Thyroid gland (tissue), 4 donors: ENCODE measurements at regions not wholly inside any gene's neighbourhood (a gene's known extent, or its start where the extent isn't known, plus 50 kb on each side); places are given as distances from the start of the nearest gene placed in this dataset.

Experiments
- DNase-seq, 2 donors: peaks; one replicate each; pipeline ENCODE4 v3.0.0-alpha.2; 2019
- H3K27ac ChIP-seq, 3 donors: fragments of 200-600 bp; sonication (generic); 1 replicate in 2 of 3; 2 replicates in 1 of 3; pipeline ENCODE4 v1.5.1; 2016 to 2019; ENCODE audit warnings: mild to moderate bottlenecking in 1 of 3, moderate library complexity in 1 of 3
- H3K27me3 ChIP-seq: fragments of 200-600 bp; sonication (generic); one replicate; pipeline ENCODE4 v1.5.1; 2019
- H3K36me3 ChIP-seq, 2 donors: fragments of 200-600 bp; sonication (generic); one replicate each; pipeline ENCODE4 v1.5.1; 2016 to 2019
- H3K4me1 ChIP-seq, 2 donors: fragments of 200-600 bp; sonication (generic); one replicate each; pipeline ENCODE4 v1.5.1; 2017 to 2019
- H3K4me3 ChIP-seq, 3 donors: fragments of 200-600 bp; sonication (generic); replicated peaks in 1 of 3; 1 replicate in 2 of 3; 2 replicates in 1 of 3; pipeline ENCODE4 v1.5.1; 2016; ENCODE audit warnings: mild to moderate bottlenecking in 1 of 3
- H3K9me3 ChIP-seq: fragments of 200-600 bp; sonication (generic); one replicate; pipeline ENCODE4 v1.5.1; 2017
- POLR2A ChIP-seq, 2 donors: fragments of 450-650 bp; IDR thresholded peaks; one replicate each; pipeline ENCODE4 v1.6.1; 2017; ENCODE audit warnings: antibody characterized with exemption in 2 of 2, mild to moderate bottlenecking in 2 of 2, moderate library complexity in 1 of 2
- WGBS, 2 donors: methylation state at CpG; one replicate each; pipeline ENCODE4 v1.1.5; 2017; 5-methylcytosine and 5-hydroxymethylcytosine counted together
- intact Hi-C: fragments of 100-400 bp; cut with DNase I; formaldehyde crosslinking; loops from one replicate; pipeline ENCODE4 v1.15.1; 2023
- TF ChIP-seq, protein P1 (sequence below), 6 experiments: fragments of 200-600 bp in 3 of 6; fragments of 450-650 bp in 3 of 6; sonication (generic) in 3 of 6; IDR thresholded peaks; one replicate each; pipeline ENCODE4 v1.5.1; 2016 to 2019; ENCODE audit warnings: antibody characterized with exemption in 6 of 6, mild to moderate bottlenecking in 2 of 6, inconsistent platforms in 1 of 6, moderate library complexity in 1 of 6

DNA sequence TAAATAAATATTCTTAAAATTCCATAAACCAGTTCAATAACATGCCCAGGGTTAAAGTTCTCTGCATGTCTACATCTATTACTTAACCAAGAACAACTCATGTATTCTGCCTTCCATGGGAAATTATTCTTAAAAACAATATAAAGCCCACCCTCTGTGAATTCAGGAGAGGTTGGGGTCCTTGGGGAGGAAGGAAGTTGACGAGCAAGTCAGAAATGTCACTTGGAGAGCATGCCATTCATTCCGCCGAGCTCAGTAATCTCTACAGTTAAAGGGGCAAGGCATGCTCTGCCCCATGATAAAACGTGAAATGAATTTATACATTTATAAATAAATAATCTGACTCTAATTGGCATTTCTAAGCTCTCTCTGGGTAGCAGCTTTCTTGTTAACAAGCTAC is 405.1 kb downstream of the TOX3 start:
- Histone ChIP-seq H3K27ac (no peak overlapping the region), H3K27me3 (no peaks in the 10 kb centered on the region), H3K4me3 (no peak overlapping the region), H3K4me1 (no peaks in the 10 kb centered on the region), H3K36me3 (no peaks in the 10 kb centered on the region), H3K9me3 (no peaks in the 10 kb centered on the region)
- TF ChIP-seq POLR2A (IDR thresholded peaks at IDR 0.05), result no peak
- TF ChIP-seq, protein P1, sequence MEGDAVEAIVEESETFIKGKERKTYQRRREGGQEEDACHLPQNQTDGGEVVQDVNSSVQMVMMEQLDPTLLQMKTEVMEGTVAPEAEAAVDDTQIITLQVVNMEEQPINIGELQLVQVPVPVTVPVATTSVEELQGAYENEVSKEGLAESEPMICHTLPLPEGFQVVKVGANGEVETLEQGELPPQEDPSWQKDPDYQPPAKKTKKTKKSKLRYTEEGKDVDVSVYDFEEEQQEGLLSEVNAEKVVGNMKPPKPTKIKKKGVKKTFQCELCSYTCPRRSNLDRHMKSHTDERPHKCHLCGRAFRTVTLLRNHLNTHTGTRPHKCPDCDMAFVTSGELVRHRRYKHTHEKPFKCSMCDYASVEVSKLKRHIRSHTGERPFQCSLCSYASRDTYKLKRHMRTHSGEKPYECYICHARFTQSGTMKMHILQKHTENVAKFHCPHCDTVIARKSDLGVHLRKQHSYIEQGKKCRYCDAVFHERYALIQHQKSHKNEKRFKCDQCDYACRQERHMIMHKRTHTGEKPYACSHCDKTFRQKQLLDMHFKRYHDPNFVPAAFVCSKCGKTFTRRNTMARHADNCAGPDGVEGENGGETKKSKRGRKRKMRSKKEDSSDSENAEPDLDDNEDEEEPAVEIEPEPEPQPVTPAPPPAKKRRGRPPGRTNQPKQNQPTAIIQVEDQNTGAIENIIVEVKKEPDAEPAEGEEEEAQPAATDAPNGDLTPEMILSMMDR (IDR thresholded peaks at IDR 0.05), result no peak
- WGBS, 2 donors, result 39 to 41% methylated on average over 4 of the region's 4 CpGs
- no peak for DNase-seq
- intact Hi-C loops, result no loop called here

DNA sequence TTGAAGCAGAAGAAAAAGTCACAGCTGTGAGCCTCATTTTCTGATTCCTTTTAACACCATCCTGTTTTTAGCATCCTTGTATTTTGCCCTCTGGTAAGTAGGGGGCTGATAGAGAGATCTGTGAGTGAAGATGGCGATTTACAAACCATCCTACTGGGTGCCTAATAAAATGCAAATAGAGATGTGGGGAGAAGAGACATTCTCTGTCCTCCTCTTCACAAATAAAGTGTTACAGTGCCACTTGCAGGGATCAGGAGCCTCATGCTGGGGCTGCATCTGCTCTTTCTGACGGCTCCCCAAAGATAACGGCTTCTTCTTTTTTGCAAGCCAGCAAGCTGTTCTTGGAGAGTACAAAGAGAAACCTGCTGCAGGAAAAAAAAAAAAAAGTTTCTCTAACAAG is 418.6 kb downstream of the TOX3 start:
- no peak for DNase-seq
- 51 to 57% methylated on average over 3 of the region's 3 CpGs for WGBS, 2 donors
- H3K4me1 ChIP-seq, result no peaks in the 10 kb centered on the region
- no peak overlapping the region for H3K27ac ChIP-seq
- intact Hi-C loops, result no loop called here
- H3K9me3 ChIP-seq, result no peaks in the 10 kb centered on the region
- no peaks in the 10 kb centered on the region for H3K36me3 ChIP-seq
- TF ChIP-seq, protein P1 (IDR thresholded peaks at IDR 0.05), result no peak
- TF ChIP-seq POLR2A (IDR thresholded peaks at IDR 0.05), result no peak
- no peak overlapping the region for H3K4me3 ChIP-seq
- no peaks in the 10 kb centered on the region for H3K27me3 ChIP-seq

DNA sequence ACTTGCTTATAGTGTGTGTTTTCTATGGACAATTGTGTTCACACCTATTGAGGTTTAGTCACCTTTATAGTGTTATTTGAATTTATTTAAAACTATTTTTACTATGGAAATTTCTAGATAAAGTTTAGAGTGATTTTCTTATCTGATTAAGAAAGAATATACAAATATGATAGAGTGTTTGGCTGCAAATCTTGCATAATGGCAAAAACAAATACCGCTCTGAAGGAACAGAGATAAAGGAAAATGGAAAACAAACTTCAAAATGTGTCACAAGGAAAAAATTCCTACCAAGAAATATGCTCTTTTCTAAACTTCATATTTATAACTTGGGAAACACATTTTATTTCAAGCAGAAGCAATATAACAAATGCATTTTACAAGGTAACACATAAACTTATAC is 423.1 kb downstream of the TOX3 start:
- DNase-seq, result no peak
- TF ChIP-seq POLR2A (IDR thresholded peaks at IDR 0.05), result no peak
- TF ChIP-seq, protein P1 (IDR thresholded peaks at IDR 0.05), result no peak
- H3K27ac ChIP-seq, result no peak overlapping the region
- no peaks in the 10 kb centered on the region for H3K27me3 ChIP-seq
- 76 to 79% methylated on average over 1 of the region's 1 CpG for WGBS, 2 donors
- H3K4me3 ChIP-seq, result no peak overlapping the region
- no peaks in the 10 kb centered on the region for H3K36me3 ChIP-seq
- H3K4me1 ChIP-seq, result no peaks in the 10 kb centered on the region
- intact Hi-C loops, result no loop called here
- no peaks in the 10 kb centered on the region for H3K9me3 ChIP-seq

DNA sequence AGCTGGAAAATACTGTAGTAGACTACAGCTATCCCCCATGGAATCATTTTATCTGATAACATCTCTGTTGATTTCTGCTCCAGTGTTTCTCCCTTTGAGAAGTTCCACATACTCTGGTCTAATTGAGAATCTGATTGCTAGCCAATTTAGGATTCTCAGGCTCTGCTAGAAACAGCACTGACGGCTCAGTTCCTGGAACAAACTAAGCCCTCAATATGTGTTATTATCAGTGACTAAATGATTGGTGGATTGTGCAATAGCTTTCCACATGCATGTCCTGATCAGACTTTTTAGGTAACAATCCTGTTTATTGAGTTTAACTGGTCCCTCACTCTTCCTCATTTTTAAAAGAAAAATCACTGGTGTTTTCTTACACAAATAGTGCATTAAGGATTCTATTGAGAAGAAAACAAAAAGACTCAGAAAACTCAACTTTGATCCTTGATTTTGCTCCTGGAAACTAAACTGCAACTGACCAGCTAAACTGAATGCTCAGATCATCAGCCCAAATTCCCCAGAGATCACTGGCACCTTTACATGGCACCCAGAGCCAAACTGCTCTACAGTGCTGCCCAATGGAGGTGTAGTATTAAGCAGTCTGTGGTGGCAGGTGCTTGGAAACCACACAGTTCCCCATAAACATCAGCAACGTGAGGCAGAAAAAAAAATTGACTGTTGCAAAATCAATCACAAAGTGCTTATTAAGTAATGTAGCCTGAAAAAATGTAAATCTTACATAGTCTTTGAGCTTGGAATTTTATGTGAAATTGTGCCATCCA is 423.7 kb downstream of the TOX3 start:
- Histone ChIP-seq H3K4me3 (no peak overlapping the region), H3K27ac (no peak overlapping the region), H3K4me1 (no peaks in the 10 kb centered on the region), H3K36me3 (no peaks in the 10 kb centered on the region), H3K9me3 (no peaks in the 10 kb centered on the region), H3K27me3 (no peaks in the 10 kb centered on the region)
- 58 to 70% methylated on average over 2 of the region's 2 CpGs for WGBS, 2 donors
- TF ChIP-seq POLR2A (IDR thresholded peaks at IDR 0.05), result no peak
- TF ChIP-seq, protein P1 (IDR thresholded peaks at IDR 0.05), result no peak
- intact Hi-C loops, result no loop called here
- no peak for DNase-seq

DNA sequence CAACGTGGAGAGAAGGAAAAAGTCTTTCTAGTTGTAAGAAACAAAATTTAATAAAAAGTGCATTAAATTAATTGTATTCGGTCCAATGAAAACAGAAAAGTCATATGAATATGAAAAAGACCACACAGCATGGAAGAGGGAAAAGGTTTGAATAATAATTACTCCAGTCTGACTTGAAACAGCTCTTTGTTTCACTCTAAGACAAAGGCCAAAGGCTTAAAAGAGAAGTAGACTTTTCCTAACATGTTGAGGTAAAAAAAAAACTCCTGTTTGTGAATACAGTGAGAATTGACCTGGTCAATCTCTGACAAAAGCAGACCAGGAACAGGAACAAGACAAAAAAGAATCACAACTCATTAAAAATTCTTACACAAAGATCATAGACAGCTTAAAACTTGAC is 429.8 kb downstream of the TOX3 start:
- no peak for DNase-seq
- TF ChIP-seq POLR2A (IDR thresholded peaks at IDR 0.05), result no peak
- TF ChIP-seq, protein P1 (IDR thresholded peaks at IDR 0.05), result no peak
- Histone ChIP-seq H3K4me1 (no peaks in the 10 kb centered on the region), H3K36me3 (no peaks in the 10 kb centered on the region), H3K27ac (no peak overlapping the region), H3K4me3 (no peak overlapping the region), H3K27me3 (no peaks in the 10 kb centered on the region), H3K9me3 (no peaks in the 10 kb centered on the region)
- 48 to 51% methylated on average over 2 of the region's 2 CpGs for WGBS, 2 donors
- intact Hi-C loops, result no loop called here
